GM18873 (cell line): ENCODE measurements at regions not wholly inside any gene's neighbourhood (a gene's known extent, or its start where the extent isn't known, plus 50 kb on each side); places are given as distances from the start of the nearest gene placed in this dataset.
"Not testable (repeated sequence)": the region's sequence is repeated elsewhere in the genome, so short reads cannot be mapped to it uniquely, and the experiment has no call there.

ENCODE experiments used
- ATAC-seq: cut with Tn5 transposase; IDR thresholded peaks from one replicate; pipeline ENCODE4 v1.9.1; 2021; ENCODE audit warnings: mild to moderate bottlenecking, moderate library complexity, moderate number of reproducible peaks; ENCODE audit not compliant: unreplicated experiment, low FRiP score

- no peak for ATAC-seq
Observed at GRCh38 chr1:178637841-178638240, 87.2 kb upstream of the RALGPS2 start.

DNA sequence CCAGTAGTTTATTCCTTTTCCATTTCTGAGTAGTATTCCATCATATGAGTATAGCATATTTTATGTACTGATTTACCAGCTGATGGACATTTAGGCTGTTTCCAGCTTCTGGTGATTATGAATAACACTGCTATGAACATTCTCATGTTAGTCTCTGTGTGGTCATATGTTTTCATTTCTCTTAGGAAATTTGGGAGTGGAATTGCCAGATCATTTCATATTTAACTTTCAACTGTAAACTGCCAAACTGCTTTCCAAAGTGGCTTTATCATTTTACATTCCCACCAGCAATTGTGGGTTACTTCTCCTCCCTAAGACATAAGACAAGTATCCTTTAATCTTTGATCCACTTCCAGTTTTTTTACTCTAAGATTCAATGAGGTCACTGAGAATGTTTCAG is 85.7 kb upstream of the RALGPS2 start:
- no peak for ATAC-seq

- ATAC-seq = no peak
Observed at GRCh38 chr1:178642282-178642681, 82.8 kb upstream of the RALGPS2 start.

GRCh38 chr1:178643349-178643748 is 81.7 kb upstream of the RALGPS2 start:
- ATAC-seq = no peak

- ATAC-seq = no peak
Observed at GRCh38 chr1:178643831-178644230, 81.2 kb upstream of the RALGPS2 start.

- no peak for ATAC-seq
Observed at GRCh38 chr1:178644308-178645120, 80.5 kb upstream of the RALGPS2 start.

DNA sequence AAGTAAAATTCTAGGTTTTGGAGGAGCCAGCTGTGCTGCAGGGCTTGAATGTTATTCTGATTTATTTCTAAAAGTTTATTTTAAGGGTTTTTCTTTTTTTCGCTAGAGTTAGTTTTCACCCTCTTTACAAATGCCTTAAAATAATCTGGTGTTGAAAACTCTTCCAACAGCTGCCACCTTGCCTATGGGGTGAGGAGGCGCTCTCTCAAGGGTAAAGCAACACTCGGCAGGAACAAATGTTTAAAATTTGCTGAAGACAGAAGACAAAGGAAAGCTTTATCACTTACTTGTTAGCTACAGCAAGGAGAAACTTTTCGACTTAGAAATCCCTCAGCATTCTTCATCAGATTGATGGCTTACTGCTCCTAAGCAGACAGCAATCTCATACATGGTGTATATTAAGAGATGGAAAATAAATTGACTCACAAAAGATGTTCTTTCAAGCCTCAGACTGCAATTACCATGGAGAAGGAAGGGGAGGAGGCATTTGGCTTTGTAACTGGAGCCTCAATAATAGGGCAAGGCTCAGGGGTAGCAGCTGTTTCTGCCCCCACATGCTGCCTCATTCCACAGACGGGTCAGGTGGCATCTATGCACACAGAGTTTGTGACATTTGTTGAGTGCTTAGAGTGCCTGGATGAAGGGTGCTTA is 79.8 kb upstream of the RALGPS2 start:
- ATAC-seq = no peak

DNA sequence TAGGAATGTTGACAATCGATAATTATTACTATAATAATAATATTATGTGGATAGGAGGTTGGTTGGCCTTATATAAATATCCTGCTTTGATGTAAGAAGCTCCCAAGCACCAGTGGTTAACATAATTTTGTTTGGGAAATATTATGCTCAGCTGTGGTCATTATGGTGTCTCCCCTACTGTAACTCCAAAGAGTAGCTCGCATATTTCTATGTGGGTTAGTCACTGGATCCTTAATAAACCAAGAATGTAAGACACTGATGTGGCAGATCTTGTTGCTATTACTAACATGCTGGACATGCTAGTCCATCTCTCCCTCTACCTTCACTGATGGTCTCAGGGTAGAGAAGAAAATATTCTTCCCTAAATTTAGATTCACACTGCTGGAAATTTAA is 79.2 kb upstream of the RALGPS2 start:
- ATAC-seq = no peak

GRCh38 chr1:178646821-178647220 is 78.2 kb upstream of the RALGPS2 start:
- ATAC-seq = no peak

DNA sequence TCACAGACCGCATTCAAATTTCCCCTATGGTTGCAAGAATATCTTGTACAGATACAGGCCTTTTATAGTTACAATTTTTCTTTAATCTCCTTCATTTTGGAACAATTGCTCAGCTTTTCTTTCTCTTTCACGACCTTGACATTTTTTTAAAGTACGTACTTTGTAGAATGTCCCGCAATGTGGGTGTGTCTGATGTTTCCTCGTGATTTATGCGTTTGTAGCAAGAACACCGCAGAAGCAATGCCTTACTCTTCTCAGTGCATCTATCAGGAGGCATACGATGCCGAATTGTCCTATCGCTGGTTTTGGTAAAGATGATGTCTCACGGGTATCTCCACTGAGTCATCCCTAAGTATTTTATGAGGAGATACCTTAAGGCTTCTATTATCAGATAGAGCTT is 76.9 kb upstream of the RALGPS2 start:
- ATAC-seq = no peak

- ATAC-seq = no peak
Observed at GRCh38 chr1:178649582-178650350, 75.3 kb upstream of the RALGPS2 start.

DNA sequence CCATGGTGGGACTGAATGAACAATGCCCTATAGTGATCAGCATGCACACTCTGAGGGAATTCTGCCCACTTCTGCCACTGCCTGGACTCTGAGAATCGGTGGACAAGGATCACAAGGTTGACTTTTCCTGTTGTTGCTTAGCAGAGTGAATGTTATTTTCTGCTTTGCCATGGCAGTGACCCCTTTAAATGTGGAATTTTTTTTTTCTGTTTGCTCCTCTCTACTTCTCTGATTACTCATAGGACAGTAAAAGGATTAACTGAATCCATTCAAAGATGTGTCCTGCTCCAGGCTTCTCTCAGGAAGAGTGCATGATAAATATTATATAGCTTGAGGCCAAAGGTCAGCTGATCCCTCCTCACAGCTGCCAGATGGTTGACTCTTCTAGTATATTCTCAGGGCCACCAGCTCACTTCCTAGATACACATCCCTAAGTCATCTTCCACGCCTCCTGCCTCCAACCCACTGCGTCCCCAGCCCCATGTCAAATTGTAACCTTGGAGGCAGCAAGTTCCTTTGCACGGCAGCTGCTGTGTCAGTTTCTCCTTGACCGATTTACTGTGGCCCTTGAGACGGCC is 74.0 kb upstream of the RALGPS2 start:
- no peak for ATAC-seq

DNA sequence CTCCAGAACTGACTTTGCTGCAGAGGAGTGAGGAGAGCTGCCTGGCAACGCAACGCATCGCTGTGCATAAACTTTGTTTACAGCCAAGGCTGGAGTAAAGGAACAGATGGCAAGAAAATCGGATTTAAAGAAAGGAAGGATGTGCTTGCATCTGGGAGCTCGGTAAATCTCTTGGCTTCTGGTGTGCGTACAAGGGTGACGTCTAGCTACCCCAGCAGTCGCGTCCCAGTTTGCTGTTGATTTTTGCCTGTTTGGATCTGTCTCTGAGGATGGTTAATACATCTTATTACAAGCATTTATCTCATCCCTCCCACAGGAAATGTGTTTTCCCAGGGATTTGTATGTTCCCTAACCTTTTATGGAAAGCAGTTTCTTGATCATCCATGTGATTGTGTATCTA is 73.3 kb upstream of the RALGPS2 start:
- ATAC-seq = no peak

GRCh38 chr1:178652506-178653490 is 72.2 kb upstream of the RALGPS2 start:
- no peak for ATAC-seq

DNA sequence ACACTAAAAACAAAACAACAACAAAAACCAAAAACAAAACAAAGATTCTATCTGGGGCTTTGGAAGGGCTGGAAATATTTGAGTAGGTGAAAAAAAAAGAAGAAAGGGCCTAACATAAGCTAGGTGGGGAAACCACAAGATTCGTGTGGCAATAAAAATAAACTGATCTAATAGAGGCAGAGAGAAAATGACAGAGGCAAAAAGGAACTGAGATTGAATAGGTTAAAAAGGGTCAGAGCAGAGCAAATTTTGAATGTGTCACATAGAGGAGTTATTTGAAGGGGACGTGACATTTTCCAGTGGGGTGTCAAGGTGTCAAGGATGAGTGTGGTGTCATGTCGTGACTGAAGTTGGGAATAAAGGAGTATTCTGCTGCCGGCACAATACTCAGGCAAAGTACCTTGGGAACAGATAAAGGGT is 65.2 kb upstream of the RALGPS2 start:
- ATAC-seq = peak; percentile 51

DNA sequence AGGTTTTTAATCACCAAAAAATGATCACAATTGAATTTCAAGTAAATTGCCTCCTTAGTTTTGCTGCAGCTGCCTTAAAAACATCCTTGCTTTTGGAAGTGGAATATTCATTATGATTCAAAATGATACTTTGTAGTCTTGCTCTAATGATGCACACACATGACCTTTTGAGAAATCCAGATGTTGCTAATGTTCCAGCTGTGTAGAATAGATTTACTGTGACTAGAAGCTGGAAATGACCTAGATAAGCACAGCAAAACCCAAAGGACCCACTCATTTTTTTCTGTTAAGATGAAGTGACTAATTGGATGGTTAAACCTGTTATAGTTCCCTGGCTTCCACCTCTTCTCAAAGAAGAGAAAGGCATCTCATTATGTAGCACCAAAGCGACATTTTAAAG is 64.6 kb upstream of the RALGPS2 start:
- ATAC-seq = no peak

GRCh38 chr1:178664278-178664677 is 60.8 kb upstream of the RALGPS2 start:
- ATAC-seq = peak; percentile 75

DNA sequence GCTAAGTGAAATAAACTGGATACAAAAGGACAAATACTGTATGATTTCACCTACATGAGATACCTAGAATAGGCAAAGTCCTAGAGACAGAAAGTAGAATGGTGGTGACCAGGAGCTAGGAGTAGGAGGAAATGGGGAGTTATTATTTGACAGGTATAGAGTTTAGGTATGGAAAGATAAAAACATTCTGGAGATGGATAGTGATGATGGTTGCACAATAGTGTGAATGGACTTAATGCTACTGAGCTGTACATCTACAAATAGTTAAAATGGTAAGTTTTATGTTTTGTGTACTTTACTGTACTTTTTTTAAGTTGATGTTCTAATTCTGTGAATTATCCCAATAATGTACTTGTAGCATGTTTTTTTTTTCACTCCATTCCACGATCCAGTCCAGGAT is 59.5 kb upstream of the RALGPS2 start:
- ATAC-seq = no peak

DNA sequence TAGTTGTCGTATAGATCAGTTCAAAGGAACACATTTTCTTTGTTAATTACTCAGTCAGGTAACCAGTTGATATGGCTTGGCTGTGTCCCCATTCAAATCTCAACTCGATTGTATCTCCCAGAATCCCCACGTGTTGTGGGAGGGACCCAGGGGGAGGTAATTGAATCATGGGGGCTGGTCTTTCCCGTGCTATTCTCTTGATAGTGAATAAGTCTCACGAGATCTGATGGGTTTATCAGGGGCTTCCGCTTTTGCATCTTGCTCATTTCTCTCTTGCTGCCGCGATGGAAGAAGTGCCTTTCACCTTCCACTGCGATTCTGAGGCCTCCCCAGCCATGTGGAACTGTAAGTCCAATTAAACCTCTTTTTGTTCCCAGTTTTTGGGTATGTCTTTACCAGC is 58.2 kb upstream of the RALGPS2 start:
- ATAC-seq = not testable (repeated sequence)

DNA sequence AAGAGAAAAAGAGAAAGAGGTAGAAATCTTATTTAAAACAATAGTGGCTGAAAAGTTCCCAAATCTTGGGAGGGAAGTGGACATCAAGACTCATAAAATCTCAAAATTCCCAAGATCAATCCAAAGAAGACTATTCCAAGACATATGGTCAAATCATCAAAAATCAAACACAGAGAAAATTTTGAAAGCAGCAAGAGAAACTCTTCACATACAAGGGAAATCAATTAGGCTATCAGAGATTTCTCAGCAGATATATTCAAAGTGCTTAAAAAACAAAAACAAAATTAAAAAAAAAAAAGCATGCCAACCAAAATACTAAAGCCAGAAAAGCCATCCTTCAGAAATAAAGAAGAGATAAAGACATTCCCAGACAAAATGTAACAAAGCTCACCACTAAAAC is 52.6 kb upstream of the RALGPS2 start:
- ATAC-seq = no peak
